ENCODE measurements at regions not wholly inside any gene's neighbourhood (a gene's known extent, or its start where the extent isn't known, plus 50 kb on each side); places are given as distances from the start of the nearest gene placed in this dataset.

DNA sequence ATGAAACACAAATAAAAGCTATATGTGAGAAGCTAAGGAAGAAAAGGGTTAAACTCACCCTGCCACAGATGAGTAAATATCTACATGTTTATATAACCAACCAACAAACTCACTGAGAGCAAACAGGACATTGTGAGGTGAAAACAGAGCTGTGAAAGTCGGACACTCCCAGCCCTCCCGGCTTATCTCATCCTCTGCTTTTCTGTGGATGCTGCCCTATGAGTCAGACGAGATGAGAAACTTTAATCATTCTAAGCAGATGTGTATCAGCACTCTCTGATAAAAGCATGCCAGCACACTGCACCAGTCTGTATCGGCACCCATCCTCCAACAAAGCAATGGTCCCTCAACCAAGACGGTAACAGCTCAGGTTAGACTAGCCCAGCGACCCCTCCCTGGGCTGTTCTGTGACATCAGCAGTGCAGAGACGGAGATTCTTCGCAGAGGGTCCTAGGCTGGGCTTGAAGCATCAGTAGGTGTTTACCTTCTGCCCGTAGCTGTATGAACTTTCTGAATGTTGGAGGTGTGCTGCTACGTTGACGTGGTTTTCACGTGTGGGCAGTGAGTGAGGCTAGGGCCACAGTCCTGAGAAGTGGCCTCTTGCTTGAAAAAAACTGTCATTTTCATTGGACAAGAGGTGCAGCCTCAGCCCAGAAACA lies 119.8 kb upstream of the ALDH1A3 start:
- Mint-ChIP-seq H3K27me3 (peaks cover 68% of the 10 kb centered on the region), H3K4me3 (no peak overlapping the region), H3K36me3 (ENCODE audit: insufficient read depth) (no peaks in the 10 kb centered on the region), H3K27ac (ENCODE audit: low read depth) (no peak overlapping the region), H3K9me3 (no peaks in the 10 kb centered on the region), H3K4me1 (no peaks in the 10 kb centered on the region)
- no peak for DNase-seq (ENCODE audit: low spot score in 2 of 2)
- ATAC-seq (replicated peaks; ENCODE audit: extremely low read depth, poor library complexity, severe bottlenecking), result no peak

DNA sequence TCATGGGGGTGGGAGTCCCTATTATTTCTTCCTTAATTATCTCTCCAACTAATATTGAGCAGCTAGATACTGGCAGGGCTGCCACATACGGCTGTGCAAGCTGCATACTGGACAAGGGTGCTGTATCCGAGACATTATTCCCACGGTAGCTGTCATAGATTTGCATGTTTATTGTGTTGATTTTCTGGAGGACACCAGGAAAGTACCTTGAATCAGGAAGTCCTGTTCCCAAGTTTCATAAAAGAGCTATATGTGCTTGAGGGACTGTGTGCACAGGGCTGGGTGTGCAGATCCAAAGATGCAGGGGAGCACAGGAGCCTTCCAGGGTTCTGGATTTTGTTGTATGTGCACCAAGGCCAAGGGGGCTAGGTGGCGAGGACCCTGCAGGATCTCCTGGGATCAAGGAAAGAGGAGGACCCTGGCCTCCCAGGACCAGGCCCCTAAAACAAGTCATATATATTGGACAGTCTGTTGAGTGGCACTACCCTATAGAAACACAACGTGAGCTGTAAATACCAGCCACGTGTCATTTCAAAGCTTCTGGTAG lies 119.2 kb upstream of the ALDH1A3 start:
- no peaks in the 10 kb centered on the region for H3K4me1 Mint-ChIP-seq
- no peaks in the 10 kb centered on the region for H3K9me3 Mint-ChIP-seq
- H3K27ac Mint-ChIP-seq (ENCODE audit: low read depth), result no peak overlapping the region
- DNase-seq (ENCODE audit: low spot score in 2 of 2), result no peak
- no peak overlapping the region for H3K4me3 Mint-ChIP-seq
- peaks cover 65% of the 10 kb centered on the region for H3K27me3 Mint-ChIP-seq
- no peaks in the 10 kb centered on the region for H3K36me3 Mint-ChIP-seq (ENCODE audit: insufficient read depth)
- ATAC-seq (replicated peaks; ENCODE audit: extremely low read depth, poor library complexity, severe bottlenecking), result no peak

DNA sequence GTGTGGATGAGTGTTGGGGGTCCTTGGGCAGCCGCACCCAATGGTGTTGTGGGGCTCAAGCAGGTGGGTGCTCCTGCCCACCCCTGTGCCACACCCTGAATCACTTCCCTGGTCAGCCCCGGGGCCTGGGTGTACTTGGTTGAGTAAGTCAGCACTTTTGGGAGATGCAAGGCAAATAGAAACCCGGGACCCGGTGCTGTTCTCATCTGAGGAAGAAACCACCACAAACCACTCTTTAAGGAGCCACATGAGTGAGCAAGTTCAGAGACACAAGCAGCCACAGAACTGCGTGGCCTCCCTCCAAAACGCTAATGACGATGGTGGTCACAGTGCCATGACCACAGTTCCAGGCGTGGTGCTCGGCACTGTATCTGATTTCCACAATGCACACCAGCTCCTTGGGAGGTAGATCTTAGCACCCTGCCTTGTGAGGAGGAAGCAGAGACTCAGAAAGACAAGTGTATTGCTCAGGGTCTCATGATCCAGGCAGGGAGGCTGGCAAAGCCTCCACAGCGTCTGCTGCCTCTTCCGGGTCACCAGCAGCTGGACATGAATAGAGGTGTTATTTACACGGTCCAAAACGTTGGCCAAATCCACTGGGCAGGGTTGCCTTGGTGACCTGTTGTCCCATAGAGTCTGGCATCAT lies 118.2 kb upstream of the ALDH1A3 start:
- DNase-seq (ENCODE audit: low spot score in 2 of 2) (no peak), ATAC-seq (replicated peaks; ENCODE audit: extremely low read depth, poor library complexity, severe bottlenecking) (no peak)
- H3K9me3 Mint-ChIP-seq, result no peaks in the 10 kb centered on the region
- no peak overlapping the region for H3K4me3 Mint-ChIP-seq
- no peaks in the 10 kb centered on the region for H3K4me1 Mint-ChIP-seq
- H3K36me3 Mint-ChIP-seq (ENCODE audit: insufficient read depth), result no peaks in the 10 kb centered on the region
- no peak overlapping the region for H3K27ac Mint-ChIP-seq (ENCODE audit: low read depth)
- H3K27me3 Mint-ChIP-seq, result peaks cover 72% of the 10 kb centered on the region

DNA sequence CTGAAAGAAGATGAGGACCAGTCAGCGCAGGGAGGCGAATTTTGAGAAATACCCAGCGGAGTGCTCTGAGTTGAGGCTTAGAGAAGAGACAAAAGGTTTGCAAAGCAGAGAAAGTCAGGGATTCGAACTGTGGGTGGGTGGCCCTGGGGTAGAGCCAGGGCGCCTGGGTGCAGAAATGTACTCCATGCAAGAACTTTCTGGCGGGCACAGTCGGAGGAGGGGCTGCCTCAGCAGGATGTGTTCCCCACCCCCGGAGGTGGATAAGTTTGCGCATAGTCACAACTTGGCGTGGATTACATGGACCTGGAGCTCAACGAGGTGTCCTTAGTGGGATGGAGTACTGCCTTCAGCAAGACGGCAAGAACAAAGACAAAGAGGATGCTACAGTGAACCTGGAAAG lies 117.3 kb upstream of the ALDH1A3 start:
- H3K9me3 Mint-ChIP-seq, result no peaks in the 10 kb centered on the region
- H3K4me3 Mint-ChIP-seq, result no peak overlapping the region
- H3K27ac Mint-ChIP-seq (ENCODE audit: low read depth), result no peak overlapping the region
- DNase-seq (ENCODE audit: low spot score in 2 of 2) (no peak), ATAC-seq (replicated peaks; ENCODE audit: extremely low read depth, poor library complexity, severe bottlenecking) (no peak)
- H3K4me1 Mint-ChIP-seq, result no peaks in the 10 kb centered on the region
- H3K36me3 Mint-ChIP-seq (ENCODE audit: insufficient read depth), result no peaks in the 10 kb centered on the region
- H3K27me3 Mint-ChIP-seq, result peaks cover 68% of the 10 kb centered on the region

DNA sequence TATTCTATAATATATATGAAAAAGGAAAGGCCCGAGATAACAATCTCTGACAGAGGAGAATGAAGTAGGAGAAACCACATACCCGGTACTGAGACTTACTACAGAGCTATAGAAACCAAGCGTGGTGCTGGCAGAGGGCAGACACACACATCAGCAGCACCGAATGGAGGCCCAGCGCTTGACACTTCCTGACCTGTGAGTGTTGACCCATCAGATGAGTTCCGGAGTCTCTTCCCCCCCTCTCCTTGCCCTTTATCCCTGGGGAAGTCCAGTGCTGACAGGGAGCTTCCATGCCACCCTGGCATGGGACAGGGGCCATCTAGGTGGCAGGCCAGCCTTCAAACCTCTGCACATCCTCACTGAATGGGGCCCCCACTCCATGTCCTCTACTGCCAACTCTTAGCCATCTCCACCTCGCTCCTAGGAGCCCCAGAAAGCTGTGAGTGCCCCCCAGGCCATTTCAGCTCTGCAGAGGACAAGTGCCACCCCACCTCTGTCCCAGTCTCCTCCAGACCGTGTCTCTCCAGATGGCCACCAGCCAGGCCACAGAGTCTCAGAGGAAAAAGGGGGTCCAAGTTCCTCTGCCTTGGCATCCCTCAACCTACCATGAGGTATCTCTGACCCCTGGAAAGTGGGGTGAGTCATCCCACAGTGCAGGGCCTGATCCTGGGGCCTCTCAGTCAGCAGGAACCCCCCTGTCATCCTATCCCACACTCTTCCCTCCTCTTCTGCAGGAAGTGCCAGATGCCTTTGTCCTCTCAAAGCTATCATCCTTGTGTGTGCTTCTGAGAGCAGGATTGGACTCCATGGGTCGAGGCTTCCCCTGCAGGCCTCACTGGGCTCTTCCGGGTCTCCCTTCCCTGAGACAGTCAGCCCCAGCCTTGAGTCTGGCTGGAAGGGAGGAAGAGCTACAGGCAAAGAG lies 116.5 kb upstream of the ALDH1A3 start:
- H3K4me3 Mint-ChIP-seq, result no peak overlapping the region
- H3K27me3 Mint-ChIP-seq, result peaks cover 68% of the 10 kb centered on the region
- no peak for DNase-seq (ENCODE audit: low spot score in 2 of 2)
- ATAC-seq (replicated peaks; ENCODE audit: extremely low read depth, poor library complexity, severe bottlenecking), result no peak
- H3K4me1 Mint-ChIP-seq, result no peaks in the 10 kb centered on the region
- no peaks in the 10 kb centered on the region for H3K9me3 Mint-ChIP-seq
- no peaks in the 10 kb centered on the region for H3K36me3 Mint-ChIP-seq (ENCODE audit: insufficient read depth)
- H3K27ac Mint-ChIP-seq (ENCODE audit: low read depth), result no peak overlapping the region

DNA sequence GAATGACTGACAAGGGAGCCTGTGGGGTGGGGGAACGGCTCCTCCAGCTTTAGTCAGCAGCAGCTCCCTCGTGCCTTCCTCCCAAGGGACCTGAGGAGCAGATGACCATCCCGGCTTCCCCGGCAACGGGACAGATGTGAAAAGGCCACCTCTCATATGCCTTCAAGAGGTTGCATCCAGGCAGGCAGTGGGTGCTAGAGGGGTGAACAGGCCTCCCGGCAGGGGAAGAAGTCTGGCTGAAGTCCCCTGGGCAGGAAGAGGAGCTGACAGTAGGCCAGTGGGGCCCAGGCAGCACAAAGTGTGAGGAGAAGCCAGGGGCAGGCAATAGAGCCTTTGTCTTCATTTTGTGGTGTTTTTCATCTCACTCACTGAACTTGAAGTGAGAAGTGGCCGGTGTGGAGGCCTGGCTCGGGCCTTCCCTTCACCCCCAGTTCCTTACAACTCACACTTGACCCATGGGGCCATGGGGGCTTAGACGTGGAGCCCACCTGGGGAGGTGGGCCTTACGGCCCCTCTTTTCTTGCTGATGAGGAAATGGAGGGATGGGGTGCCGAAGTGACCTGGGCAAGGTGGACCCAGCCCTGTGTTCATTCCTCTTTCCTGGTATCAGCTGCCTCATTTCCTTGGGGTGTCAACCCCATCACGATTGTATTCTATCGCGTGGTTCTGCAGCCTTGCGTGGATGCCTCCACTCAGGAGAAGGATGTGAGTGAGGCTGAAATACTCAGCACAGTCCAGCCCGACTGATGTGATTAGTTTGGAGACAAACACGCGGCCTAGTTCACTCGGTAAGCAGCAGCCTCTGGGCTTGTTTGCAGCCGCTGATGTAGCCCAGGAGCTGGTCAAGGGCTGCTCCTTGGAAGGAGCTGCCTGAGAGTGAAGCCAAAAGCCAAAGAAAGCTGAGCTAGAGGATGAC lies 115.5 kb upstream of the ALDH1A3 start:
- Mint-ChIP-seq H3K27me3 (peaks cover 63% of the 10 kb centered on the region), H3K4me1 (no peaks in the 10 kb centered on the region), H3K27ac (ENCODE audit: low read depth) (no peak overlapping the region), H3K4me3 (no peak overlapping the region), H3K36me3 (ENCODE audit: insufficient read depth) (no peaks in the 10 kb centered on the region), H3K9me3 (no peaks in the 10 kb centered on the region)
- ATAC-seq (replicated peaks; ENCODE audit: extremely low read depth, poor library complexity, severe bottlenecking), result no peak
- no peak for DNase-seq (ENCODE audit: low spot score in 2 of 2)

DNA sequence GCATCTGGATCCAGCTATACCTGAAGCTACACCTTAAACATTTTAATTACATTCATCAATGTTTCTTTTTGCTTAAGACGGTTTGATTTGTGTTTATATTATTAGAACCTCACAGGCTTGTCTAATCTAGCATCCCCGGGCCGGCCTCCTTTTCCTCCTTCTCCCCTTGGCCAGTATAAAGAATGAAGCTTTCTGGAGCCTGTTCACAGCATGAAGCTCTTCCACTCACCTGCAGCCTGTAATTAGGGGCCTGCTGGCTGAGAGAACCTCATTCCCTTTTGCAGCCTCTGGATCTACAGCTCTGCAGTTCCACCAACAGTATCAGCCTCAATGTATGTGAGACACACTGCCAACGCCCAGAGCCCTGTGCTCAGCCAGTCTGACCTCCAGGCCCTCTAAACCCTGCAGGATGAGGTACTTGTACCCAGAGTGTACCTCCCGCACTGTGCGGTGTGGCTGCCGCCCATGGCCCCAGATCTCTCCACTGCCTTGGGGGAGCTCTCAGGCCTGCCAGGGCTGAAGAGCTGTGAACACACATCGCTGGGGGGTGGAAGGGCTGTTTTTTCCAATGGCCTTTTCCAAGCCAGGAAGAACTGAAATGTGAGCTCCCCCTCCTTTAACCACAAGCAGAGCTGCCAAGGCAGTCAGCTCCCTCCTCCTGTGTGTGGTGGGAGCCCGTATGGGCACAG lies 114.7 kb upstream of the ALDH1A3 start:
- no peak for ATAC-seq (replicated peaks; ENCODE audit: extremely low read depth, poor library complexity, severe bottlenecking)
- Mint-ChIP-seq H3K27ac (ENCODE audit: low read depth) (no peak overlapping the region), H3K27me3 (peaks cover 59% of the 10 kb centered on the region), H3K4me3 (no peak overlapping the region), H3K36me3 (ENCODE audit: insufficient read depth) (no peaks in the 10 kb centered on the region), H3K9me3 (no peaks in the 10 kb centered on the region), H3K4me1 (no peaks in the 10 kb centered on the region)
- DNase-seq (ENCODE audit: low spot score in 2 of 2), result no peak

DNA sequence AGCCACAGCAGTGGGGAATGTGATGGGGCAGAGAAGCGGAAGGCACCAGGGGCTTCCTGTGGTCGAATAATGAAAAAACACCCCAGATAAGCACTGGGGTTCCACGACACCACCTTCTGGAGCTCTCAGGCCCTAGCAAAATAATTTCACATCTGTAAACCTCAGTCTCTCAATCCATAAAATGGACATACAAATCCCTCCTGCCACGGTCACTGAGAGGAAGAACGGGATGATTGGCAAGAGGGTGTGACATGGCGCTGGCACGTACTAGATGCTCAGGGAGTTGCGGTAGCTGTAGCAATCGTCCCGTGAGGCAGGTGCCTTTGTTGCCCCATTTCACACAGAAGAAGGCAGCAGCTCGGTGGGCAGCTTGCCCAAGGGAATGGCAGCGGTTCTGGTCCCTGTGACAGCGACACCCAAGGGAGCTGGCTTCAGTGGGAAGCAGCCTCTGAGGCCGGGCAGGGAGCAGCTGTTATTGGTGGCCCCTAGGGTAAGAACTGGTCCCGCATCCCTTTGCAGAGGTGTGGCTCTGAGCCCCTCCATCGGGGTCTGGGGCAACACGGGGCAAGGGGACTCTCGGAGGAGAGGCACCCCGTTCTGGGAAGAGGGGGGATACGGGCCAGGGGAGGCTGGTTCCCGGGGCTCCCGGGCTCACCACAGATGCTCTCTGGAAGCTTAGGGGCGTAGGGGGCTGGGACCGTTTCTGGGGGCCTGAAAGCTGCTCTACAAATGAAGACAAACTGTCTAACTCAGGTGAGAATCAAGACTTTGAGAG lies 114.0 kb upstream of the ALDH1A3 start:
- Mint-ChIP-seq H3K27me3 (peaks cover 59% of the 10 kb centered on the region), H3K4me1 (no peaks in the 10 kb centered on the region), H3K27ac (ENCODE audit: low read depth) (no peak overlapping the region), H3K4me3 (no peak overlapping the region), H3K36me3 (ENCODE audit: insufficient read depth) (no peaks in the 10 kb centered on the region), H3K9me3 (no peaks in the 10 kb centered on the region)
- DNase-seq (ENCODE audit: low spot score in 2 of 2) (no peak), ATAC-seq (replicated peaks; ENCODE audit: extremely low read depth, poor library complexity, severe bottlenecking) (no peak)

DNA sequence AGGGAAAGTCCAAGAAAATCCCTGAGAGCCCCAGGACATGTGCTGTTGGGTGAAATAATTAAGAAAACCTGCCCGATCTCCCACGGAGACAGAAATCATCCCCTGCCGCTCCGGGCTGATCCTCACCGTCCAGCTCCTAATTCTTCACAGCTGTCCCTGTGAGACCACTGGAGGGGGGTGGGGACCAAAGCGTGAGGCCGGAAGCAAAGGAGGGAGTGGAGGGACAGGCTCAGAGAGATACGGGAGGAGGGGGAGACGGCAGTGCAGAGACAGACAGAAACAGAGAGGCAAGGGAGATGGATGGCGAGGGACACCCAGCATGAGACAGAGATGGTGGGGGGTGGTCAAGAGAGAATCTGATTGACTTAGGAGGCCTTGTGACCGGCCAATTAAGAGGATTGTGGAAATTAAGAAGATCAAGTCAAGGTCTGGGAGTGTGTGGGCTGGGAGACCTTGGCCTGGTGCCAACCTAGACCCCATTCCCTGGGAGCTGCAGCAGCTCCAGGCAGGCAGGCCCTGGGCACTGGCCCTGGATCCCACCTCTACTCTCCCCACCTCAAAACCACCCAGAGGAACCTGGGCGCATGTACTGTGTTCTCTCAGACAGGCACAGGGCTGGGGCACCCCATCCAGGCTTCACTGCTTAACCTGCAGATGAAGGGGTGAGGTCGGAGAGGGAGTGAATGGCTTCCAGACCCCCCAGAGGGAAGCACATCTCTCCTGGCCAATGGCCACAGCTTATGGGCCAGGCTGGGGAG lies 113.2 kb upstream of the ALDH1A3 start:
- no peak overlapping the region for H3K4me3 Mint-ChIP-seq
- ATAC-seq (replicated peaks; ENCODE audit: extremely low read depth, poor library complexity, severe bottlenecking) (no peak), DNase-seq (ENCODE audit: low spot score in 2 of 2) (no peak)
- H3K9me3 Mint-ChIP-seq, result no peaks in the 10 kb centered on the region
- no peaks in the 10 kb centered on the region for H3K4me1 Mint-ChIP-seq
- no peaks in the 10 kb centered on the region for H3K36me3 Mint-ChIP-seq (ENCODE audit: insufficient read depth)
- no peak overlapping the region for H3K27ac Mint-ChIP-seq (ENCODE audit: low read depth)
- H3K27me3 Mint-ChIP-seq, result peaks cover 59% of the 10 kb centered on the region

DNA sequence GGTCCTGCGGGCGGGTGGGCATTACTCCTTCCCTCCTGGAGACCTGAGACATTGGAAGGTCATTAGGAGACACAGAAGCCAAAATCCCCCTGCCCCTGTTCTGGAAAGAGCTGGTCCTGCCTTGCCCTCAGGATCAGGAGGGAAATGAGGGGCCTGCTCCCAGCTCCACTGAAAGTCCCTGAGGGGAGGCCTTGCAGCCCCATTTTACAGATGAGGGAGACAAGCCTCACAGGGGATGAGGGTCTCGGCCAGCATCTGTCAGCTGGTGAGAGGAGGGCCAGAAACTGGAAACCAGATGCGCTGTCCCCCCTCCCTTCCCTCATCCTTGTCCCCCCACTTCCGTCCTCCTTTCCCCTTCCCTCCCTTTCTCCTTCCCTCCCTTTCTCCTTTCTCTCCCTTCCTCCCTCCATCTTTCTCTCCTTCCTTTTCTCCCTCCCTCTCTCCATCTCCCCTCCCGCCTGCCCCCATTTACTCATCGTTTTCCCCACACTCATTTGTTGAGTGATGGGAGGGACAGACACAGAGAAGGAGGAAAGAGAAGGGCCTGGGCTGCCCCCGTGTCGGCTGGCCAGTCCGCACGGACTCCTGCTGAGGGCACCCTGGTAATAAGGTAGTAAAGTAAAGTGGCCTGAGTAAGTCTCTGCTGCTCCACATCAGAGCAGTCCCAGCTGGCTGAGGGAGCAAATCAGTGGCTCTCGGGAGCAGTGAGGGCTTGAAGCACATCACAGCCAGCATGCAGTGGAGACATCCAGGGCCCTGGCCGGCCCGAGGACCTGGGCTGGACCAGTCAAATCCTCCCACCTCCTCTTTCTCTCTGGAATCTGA lies 112.4 kb upstream of the ALDH1A3 start:
- Mint-ChIP-seq H3K36me3 (ENCODE audit: insufficient read depth) (no peaks in the 10 kb centered on the region), H3K4me1 (no peaks in the 10 kb centered on the region), H3K27ac (ENCODE audit: low read depth) (no peak overlapping the region), H3K27me3 (peaks cover 53% of the 10 kb centered on the region), H3K9me3 (no peaks in the 10 kb centered on the region), H3K4me3 (no peak overlapping the region)
- no peak for ATAC-seq (replicated peaks; ENCODE audit: extremely low read depth, poor library complexity, severe bottlenecking)
- DNase-seq (ENCODE audit: low spot score in 2 of 2), result peak in 1 of 2 donors; percentile 8

All from central memory CD8-positive, alpha-beta T cell (primary cell).